NT2/D1 (cell line): ENCODE measurements at regions not wholly inside any gene's neighbourhood (a gene's known extent, or its start where the extent isn't known, plus 50 kb on each side); places are given as distances from the start of the nearest gene placed in this dataset.

Source experiments
- YY1 ChIP-seq: IDR thresholded peaks from 2 replicates; pipeline ENCODE4 v1.6.1; 2011; ENCODE audit not compliant: insufficient read length, insufficient read depth
- ZNF274 ChIP-seq: IDR thresholded peaks from 2 replicates; pipeline ENCODE4 v1.6.1; 2011; ENCODE audit warnings: mild to moderate bottlenecking, low read depth, low read length

- TF ChIP-seq ZNF274 (no peak), YY1 (no peak)
Measured at GRCh38 chr16:85246473-85246872, 134.2 kb upstream of the CIBAR2 start.
